ENCODE measurements at regions not wholly inside any gene's neighbourhood (a gene's known extent, or its start where the extent isn't known, plus 50 kb on each side); places are given as distances from the start of the nearest gene placed in this dataset.

GRCh38 chr12:98154850-98155249 lies 360.5 kb upstream of the TMPO start:
- no peak for DNase-seq

GRCh38 chr12:98156697-98157096 lies 358.7 kb upstream of the TMPO start:
- DNase-seq: no peak

- peak; percentile 58 for DNase-seq
These were observed 352.3 kb upstream of the TMPO start for GRCh38 chr12:98162906-98163678.

GRCh38 chr12:98172304-98172703 lies 343.1 kb upstream of the TMPO start:
- no peak for DNase-seq

GRCh38 chr12:98172801-98173200 lies 342.6 kb upstream of the TMPO start:
- no peak for DNase-seq

GRCh38 chr12:98173773-98174427 lies 341.5 kb upstream of the TMPO start:
- DNase-seq: no peak

- no peak for DNase-seq
These were observed 341.0 kb upstream of the TMPO start for GRCh38 chr12:98174428-98174809.

- DNase-seq: no peak
These were observed 337.3 kb upstream of the TMPO start for GRCh38 chr12:98178126-98178525.

- no peak for DNase-seq
These were observed 336.2 kb upstream of the TMPO start for GRCh38 chr12:98179151-98179550.

- no peak for DNase-seq
These were observed 334.8 kb upstream of the TMPO start for GRCh38 chr12:98180603-98181002.

GRCh38 chr12:98182821-98183220 lies 332.6 kb upstream of the TMPO start:
- DNase-seq: no peak

- DNase-seq: no peak
These were observed 329.8 kb upstream of the TMPO start for GRCh38 chr12:98185606-98186005.

- no peak for DNase-seq
These were observed 326.7 kb upstream of the TMPO start for GRCh38 chr12:98188650-98189077.

GRCh38 chr12:98194591-98194990 lies 320.8 kb upstream of the TMPO start:
- no peak for DNase-seq

GRCh38 chr12:98198261-98198982 lies 317.0 kb upstream of the TMPO start:
- DNase-seq: no peak

GRCh38 chr12:98208816-98209215 lies 306.6 kb upstream of the TMPO start:
- no peak for DNase-seq

GRCh38 chr12:98211909-98212695 lies 303.3 kb upstream of the TMPO start:
- no peak for DNase-seq

- DNase-seq: no peak
These were observed 301.8 kb upstream of the TMPO start for GRCh38 chr12:98213556-98213955.

GRCh38 chr12:98217257-98217656 lies 298.1 kb upstream of the TMPO start:
- DNase-seq: no peak

GRCh38 chr12:98220636-98221035 lies 294.8 kb upstream of the TMPO start:
- DNase-seq: no peak

- no peak for DNase-seq
These were observed 294.1 kb upstream of the TMPO start for GRCh38 chr12:98221243-98221808.

- DNase-seq: no peak
These were observed 293.3 kb upstream of the TMPO start for GRCh38 chr12:98222135-98222534.
